Fibroblast of skin of scalp (primary cell): ENCODE measurements at regions not wholly inside any gene's neighbourhood (a gene's known extent, or its start where the extent isn't known, plus 50 kb on each side); places are given as distances from the start of the nearest gene placed in this dataset.

Source experiments
- DNase-seq: peaks from one replicate; pipeline ENCODE4 v3.0.0-alpha.2; 2013

GRCh38 chr3:56862352-56863062 is 60.8 kb upstream of the ARHGEF3 start:
- DNase-seq, result peak; percentile 30

GRCh38 chr3:56861511-56861910 is 59.8 kb upstream of the ARHGEF3 start:
- no peak for DNase-seq

- no peak for DNase-seq
Observed at GRCh38 chr3:56860939-56861338, 59.2 kb upstream of the ARHGEF3 start.

GRCh38 chr3:56860351-56860750 is 58.6 kb upstream of the ARHGEF3 start:
- no peak for DNase-seq

GRCh38 chr3:56858331-56858730 is 56.6 kb upstream of the ARHGEF3 start:
- no peak for DNase-seq

- DNase-seq, result no peak
Observed at GRCh38 chr3:56857178-56857577, 55.4 kb upstream of the ARHGEF3 start.

GRCh38 chr3:56856752-56857151 is 55.0 kb upstream of the ARHGEF3 start:
- DNase-seq, result no peak

GRCh38 chr3:56855856-56856512 is 54.2 kb upstream of the ARHGEF3 start:
- no peak for DNase-seq

GRCh38 chr3:56854856-56855611 is 53.3 kb upstream of the ARHGEF3 start:
- no peak for DNase-seq

- peak; percentile 45 for DNase-seq
Observed at GRCh38 chr3:56851966-56852884, 50.5 kb upstream of the ARHGEF3 start.
